ENCODE measurements at regions not wholly inside any gene's neighbourhood (a gene's known extent, or its start where the extent isn't known, plus 50 kb on each side); places are given as distances from the start of the nearest gene placed in this dataset.

- no peak for DNase-seq
Measured at GRCh38 chr3:40593351-40593750, 68.6 kb downstream of the ZNF621 start.

- no peak for DNase-seq
Measured at GRCh38 chr3:40597441-40597840, 72.7 kb downstream of the ZNF621 start.

- DNase-seq, result no peak
Measured at GRCh38 chr3:40598338-40598737, 73.6 kb downstream of the ZNF621 start.

GRCh38 chr3:40598962-40599361 lies 74.2 kb downstream of the ZNF621 start:
- no peak for DNase-seq

GRCh38 chr3:40602778-40603385 lies 78.1 kb downstream of the ZNF621 start:
- no peak for DNase-seq

GRCh38 chr3:40605960-40606359 lies 81.2 kb downstream of the ZNF621 start:
- DNase-seq, result no peak

GRCh38 chr3:40608091-40608490 lies 83.3 kb downstream of the ZNF621 start:
- no peak for DNase-seq

GRCh38 chr3:40613306-40613705 lies 88.5 kb downstream of the ZNF621 start:
- DNase-seq, result no peak

GRCh38 chr3:40615110-40615915 lies 90.6 kb downstream of the ZNF621 start:
- DNase-seq, result no peak

- DNase-seq, result no peak
Measured at GRCh38 chr3:40615918-40616819, 91.4 kb downstream of the ZNF621 start.

GRCh38 chr3:40617084-40617483 lies 92.3 kb downstream of the ZNF621 start:
- no peak for DNase-seq

- no peak for DNase-seq
Measured at GRCh38 chr3:40618158-40618557, 93.4 kb downstream of the ZNF621 start.

GRCh38 chr3:40620151-40620550 lies 95.4 kb downstream of the ZNF621 start:
- no peak for DNase-seq

GRCh38 chr3:40621252-40621651 lies 96.5 kb downstream of the ZNF621 start:
- no peak for DNase-seq

GRCh38 chr3:40623567-40623966 lies 98.8 kb downstream of the ZNF621 start:
- no peak for DNase-seq

- no peak for DNase-seq
Measured at GRCh38 chr3:40624189-40624769, 99.5 kb downstream of the ZNF621 start.

- no peak for DNase-seq
Measured at GRCh38 chr3:40627095-40627494, 102.3 kb downstream of the ZNF621 start.

GRCh38 chr3:40628984-40629383 lies 104.2 kb downstream of the ZNF621 start:
- DNase-seq, result no peak

GRCh38 chr3:40631341-40631995 lies 106.7 kb downstream of the ZNF621 start:
- DNase-seq, result no peak

GRCh38 chr3:40637906-40638305 lies 113.1 kb downstream of the ZNF621 start:
- DNase-seq, result no peak

- DNase-seq, result no peak
Measured at GRCh38 chr3:40639006-40639405, 114.2 kb downstream of the ZNF621 start.

GRCh38 chr3:40642812-40643211 lies 118.1 kb downstream of the ZNF621 start:
- DNase-seq, result no peak

- DNase-seq, result no peak
Measured at GRCh38 chr3:40645883-40646282, 121.1 kb downstream of the ZNF621 start.
